Rectal smooth muscle tissue (tissue), 1 donor: ENCODE measurements at regions not wholly inside any gene's neighbourhood (a gene's known extent, or its start where the extent isn't known, plus 50 kb on each side); places are given as distances from the start of the nearest gene placed in this dataset.

Experiments
- H3K27ac ChIP-seq: one replicate; pipeline ENCODE4 v1.7.0; 2013; ENCODE audit warnings: low read depth, low read length, inconsistent platforms
- H3K27me3 ChIP-seq: one replicate; pipeline ENCODE4 v1.7.0; 2013; ENCODE audit warnings: low read length; ENCODE audit not compliant: control insufficient read depth, insufficient read depth
- H3K36me3 ChIP-seq: one replicate; pipeline ENCODE4 v1.7.0; 2013; ENCODE audit warnings: low read length; ENCODE audit not compliant: control insufficient read depth, insufficient read depth
- H3K4me1 ChIP-seq: one replicate; pipeline ENCODE4 v1.7.0; 2013; ENCODE audit warnings: low read length; ENCODE audit not compliant: control insufficient read depth, insufficient read depth
- H3K4me3 ChIP-seq: one replicate; pipeline ENCODE4 v1.7.0; 2013; ENCODE audit warnings: low read length
- H3K9ac ChIP-seq: one replicate; pipeline ENCODE4 v1.7.0; 2013; ENCODE audit warnings: low read length

DNA sequence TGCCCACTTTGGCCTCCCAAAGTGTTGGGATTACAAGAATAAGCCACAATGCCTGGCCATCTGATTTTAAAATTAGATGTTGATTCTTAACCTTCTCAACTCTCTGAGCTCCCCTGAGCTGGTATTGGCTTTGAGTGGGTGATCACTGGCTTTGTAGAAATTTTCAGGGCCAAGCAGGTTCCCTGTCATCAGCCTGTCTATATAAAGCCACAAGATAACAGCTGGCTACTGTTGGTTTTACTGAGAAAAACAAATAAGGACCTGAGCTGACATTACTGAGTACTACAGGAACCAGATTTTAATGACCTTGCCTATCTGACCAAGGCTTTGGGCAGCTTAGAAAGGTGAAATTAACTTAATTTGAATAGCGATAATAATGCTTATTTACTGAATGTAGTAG, 153.6 kb downstream of the MSX2 start:
- H3K27ac ChIP-seq: no peak overlapping the region
- no peak overlapping the region for H3K9ac ChIP-seq
- H3K4me1 ChIP-seq: no peaks in the 10 kb centered on the region
- H3K36me3 ChIP-seq: no peaks in the 10 kb centered on the region
- no peak overlapping the region for H3K4me3 ChIP-seq
- no peaks in the 10 kb centered on the region for H3K27me3 ChIP-seq

- Histone ChIP-seq H3K4me1 (no peaks in the 10 kb centered on the region), H3K27me3 (no peaks in the 10 kb centered on the region), H3K9ac (no peak overlapping the region), H3K4me3 (no peak overlapping the region), H3K36me3 (no peaks in the 10 kb centered on the region), H3K27ac (no peak overlapping the region)
Observed at GRCh38 chr5:174872271-174872670, 147.9 kb downstream of the MSX2 start.

DNA sequence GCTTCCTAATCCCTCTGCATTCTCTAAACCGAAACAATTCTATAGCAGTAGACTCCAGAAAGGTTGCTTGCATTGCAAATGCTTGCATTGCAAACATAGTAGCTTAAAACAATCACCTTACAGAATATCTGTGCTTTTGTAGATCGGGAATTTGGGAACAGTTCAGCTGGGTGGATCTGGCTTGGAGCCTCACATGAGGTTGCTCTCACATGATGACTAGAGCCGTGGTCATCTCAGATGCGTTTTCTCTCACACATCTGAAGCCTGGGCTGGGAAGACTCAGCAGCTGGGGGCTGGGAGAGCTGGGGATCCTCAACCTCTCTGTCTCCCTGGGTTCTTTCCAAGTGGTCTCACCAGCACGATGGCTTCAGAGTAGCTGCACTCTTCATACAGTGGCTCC, 127.8 kb downstream of the MSX2 start:
- Histone ChIP-seq H3K27me3 (no peaks in the 10 kb centered on the region), H3K4me1 (no peaks in the 10 kb centered on the region), H3K4me3 (no peak overlapping the region), H3K36me3 (no peaks in the 10 kb centered on the region), H3K27ac (no peak overlapping the region), H3K9ac (no peak overlapping the region)

- no peaks in the 10 kb centered on the region for H3K4me1 ChIP-seq
- no peak overlapping the region for H3K9ac ChIP-seq
- no peaks in the 10 kb centered on the region for H3K36me3 ChIP-seq
- H3K4me3 ChIP-seq: no peak overlapping the region
- H3K27ac ChIP-seq: no peak overlapping the region
- no peaks in the 10 kb centered on the region for H3K27me3 ChIP-seq
Observed at GRCh38 chr5:174850565-174851169, 126.3 kb downstream of the MSX2 start.

GRCh38 chr5:174849426-174849825, 125.0 kb downstream of the MSX2 start:
- H3K4me3 ChIP-seq: no peak overlapping the region
- no peaks in the 10 kb centered on the region for H3K36me3 ChIP-seq
- H3K9ac ChIP-seq: no peak overlapping the region
- no peaks in the 10 kb centered on the region for H3K27me3 ChIP-seq
- no peak overlapping the region for H3K27ac ChIP-seq
- H3K4me1 ChIP-seq: peaks cover 3% of the 10 kb centered on the region

DNA sequence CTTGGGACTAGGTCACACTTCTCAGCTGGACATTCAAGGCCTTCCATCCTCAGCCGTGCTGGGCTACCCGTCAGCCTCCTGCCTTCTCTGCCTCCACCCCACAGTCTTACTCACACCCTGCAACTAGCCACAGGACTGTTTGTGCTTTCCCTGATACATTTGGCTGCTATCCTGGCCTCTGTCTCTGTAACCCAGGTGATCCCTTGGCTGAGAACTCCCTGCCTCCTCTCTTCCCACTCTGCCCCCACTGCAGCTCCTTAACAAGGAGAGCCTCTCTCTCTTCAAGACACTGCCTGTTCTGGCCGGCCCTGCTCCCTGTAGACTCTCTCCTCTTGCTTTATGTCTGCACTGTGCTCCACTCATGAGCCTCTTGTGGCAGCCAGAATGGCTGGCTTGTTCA, 120.6 kb downstream of the MSX2 start:
- H3K27me3 ChIP-seq: no peaks in the 10 kb centered on the region
- H3K27ac ChIP-seq: peak overlapping the region; percentile 77
- no peak overlapping the region for H3K9ac ChIP-seq
- peaks cover 3% of the 10 kb centered on the region for H3K4me1 ChIP-seq
- no peak overlapping the region for H3K4me3 ChIP-seq
- no peaks in the 10 kb centered on the region for H3K36me3 ChIP-seq

DNA sequence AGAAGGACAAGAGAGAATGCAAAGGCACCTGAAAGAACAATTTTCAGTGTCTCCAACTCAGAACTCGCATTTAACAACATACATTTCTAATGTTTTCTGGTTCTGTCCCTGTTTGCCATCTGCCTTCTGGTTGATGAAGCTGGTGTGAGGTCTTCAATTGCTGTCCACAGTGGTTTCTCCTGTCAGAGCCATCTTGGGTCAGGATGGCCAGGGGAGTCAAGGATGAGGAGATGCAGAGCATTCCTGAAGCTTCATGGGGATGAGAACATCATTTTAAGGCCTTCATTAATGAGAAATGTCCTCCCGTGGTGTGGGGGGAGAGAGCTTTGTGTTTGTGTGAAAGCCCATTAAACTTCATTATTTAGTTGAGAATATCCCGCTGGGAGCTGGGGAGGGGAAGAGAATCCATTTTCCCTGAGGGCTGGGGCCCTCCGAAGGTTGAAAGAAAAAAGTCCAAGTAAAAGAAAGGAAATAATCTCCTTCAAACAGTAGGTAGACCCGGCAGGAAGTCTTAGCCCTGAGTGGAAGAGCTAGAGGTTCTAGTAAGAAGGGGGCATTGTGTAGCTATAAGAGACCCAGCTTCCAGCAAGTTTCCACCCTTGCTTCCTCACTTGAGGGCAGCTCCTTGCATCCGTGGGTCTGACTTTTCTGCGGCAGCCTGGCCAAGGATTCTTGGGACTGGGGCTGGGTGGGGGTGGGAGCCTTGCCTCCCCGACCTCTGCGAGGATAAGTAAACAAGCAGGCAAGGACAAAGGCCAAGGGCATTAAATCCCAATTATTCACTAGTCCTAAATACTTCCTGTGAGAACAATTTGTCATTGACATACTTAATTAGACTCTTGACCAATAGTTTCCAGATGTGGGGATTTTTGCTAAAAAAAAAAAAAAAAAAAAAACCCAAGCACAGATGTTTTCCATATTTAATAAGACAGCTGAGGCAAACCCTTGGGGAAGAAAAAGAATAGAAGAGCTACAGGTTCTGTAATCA, 119.2 kb downstream of the MSX2 start:
- no peaks in the 10 kb centered on the region for H3K36me3 ChIP-seq
- H3K4me1 ChIP-seq: peaks cover 3% of the 10 kb centered on the region
- no peak overlapping the region for H3K9ac ChIP-seq
- H3K27ac ChIP-seq: no peak overlapping the region
- H3K27me3 ChIP-seq: no peaks in the 10 kb centered on the region
- H3K4me3 ChIP-seq: no peak overlapping the region

DNA sequence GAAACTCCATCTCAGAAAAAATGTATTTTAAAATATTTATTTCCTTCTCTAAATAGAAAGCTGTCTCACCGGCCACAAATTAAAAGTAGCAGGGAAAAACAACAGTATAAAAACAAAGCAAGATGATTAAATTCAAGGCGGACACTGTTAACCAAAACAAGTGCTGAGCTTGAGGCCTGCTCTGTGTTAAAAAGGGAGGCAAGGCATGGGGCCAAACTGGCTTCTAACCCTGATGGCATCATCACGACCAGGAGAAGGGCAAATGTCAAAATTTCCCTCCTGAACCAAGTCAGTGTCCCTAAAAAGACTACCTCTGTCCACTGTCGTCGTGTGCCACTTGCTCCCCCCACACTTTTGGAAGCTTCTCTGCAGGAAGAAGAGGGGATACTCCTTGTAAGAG, 116.1 kb downstream of the MSX2 start:
- Histone ChIP-seq H3K27me3 (no peaks in the 10 kb centered on the region), H3K4me1 (peaks cover 3% of the 10 kb centered on the region), H3K36me3 (no peaks in the 10 kb centered on the region), H3K4me3 (no peak overlapping the region), H3K9ac (no peak overlapping the region), H3K27ac (peak overlapping the region; percentile 61)

GRCh38 chr5:174839196-174839595, 114.8 kb downstream of the MSX2 start:
- H3K36me3 ChIP-seq: no peaks in the 10 kb centered on the region
- no peak overlapping the region for H3K9ac ChIP-seq
- no peak overlapping the region for H3K27ac ChIP-seq
- H3K4me3 ChIP-seq: no peak overlapping the region
- no peaks in the 10 kb centered on the region for H3K27me3 ChIP-seq
- H3K4me1 ChIP-seq: no peaks in the 10 kb centered on the region

GRCh38 chr5:174837919-174838902, 113.8 kb downstream of the MSX2 start:
- H3K4me3 ChIP-seq: no peak overlapping the region
- no peak overlapping the region for H3K9ac ChIP-seq
- H3K27me3 ChIP-seq: no peaks in the 10 kb centered on the region
- no peak overlapping the region for H3K27ac ChIP-seq
- no peaks in the 10 kb centered on the region for H3K36me3 ChIP-seq
- H3K4me1 ChIP-seq: no peaks in the 10 kb centered on the region

DNA sequence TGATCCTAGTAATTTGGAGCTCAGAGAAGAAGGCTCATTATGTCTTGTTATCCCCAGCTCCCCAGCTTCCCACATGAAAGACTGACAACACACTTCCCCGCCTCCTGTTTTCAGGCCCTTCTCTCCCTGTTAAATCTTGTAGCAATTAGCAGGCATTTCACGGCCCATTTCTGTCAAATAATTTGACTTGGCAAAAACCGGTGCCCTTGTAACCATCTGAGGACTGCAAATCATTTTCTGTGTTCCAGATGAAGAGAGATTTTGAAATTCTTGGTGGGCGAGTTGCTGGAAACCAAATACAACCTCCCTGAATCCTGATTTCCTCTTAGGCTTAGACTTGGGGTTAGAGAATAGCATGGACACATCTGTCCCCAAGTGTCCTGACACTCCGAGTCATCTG, 109.7 kb downstream of the MSX2 start:
- Histone ChIP-seq H3K4me1 (no peaks in the 10 kb centered on the region), H3K27ac (no peak overlapping the region), H3K27me3 (no peaks in the 10 kb centered on the region), H3K4me3 (no peak overlapping the region), H3K36me3 (no peaks in the 10 kb centered on the region), H3K9ac (no peak overlapping the region)

DNA sequence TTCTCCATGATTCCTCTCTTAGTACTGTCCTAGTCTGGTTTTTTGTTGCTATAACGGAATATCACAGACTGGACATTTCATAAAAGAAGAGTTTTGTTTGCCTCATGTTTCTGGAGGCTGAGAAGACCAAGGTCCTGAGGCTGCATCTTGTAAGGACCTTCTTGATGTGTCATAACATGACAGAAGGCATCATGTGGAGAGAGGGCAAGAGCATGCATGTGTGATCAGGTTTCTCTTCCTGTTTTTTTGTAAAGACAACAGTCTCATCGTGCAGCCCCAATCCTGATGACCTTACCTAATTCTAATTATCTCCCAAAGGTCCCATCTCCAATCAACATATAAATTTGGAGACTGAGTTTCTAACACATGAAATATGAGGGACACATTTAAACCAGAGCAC, 108.4 kb downstream of the MSX2 start:
- Histone ChIP-seq H3K4me3 (no peak overlapping the region), H3K4me1 (no peaks in the 10 kb centered on the region), H3K27me3 (no peaks in the 10 kb centered on the region), H3K27ac (no peak overlapping the region), H3K36me3 (no peaks in the 10 kb centered on the region), H3K9ac (no peak overlapping the region)
